LoVo (cell line): ENCODE measurements at regions not wholly inside any gene's neighbourhood (a gene's known extent, or its start where the extent isn't known, plus 50 kb on each side); places are given as distances from the start of the nearest gene placed in this dataset.
A peak's percentile ranks its signal among the peaks of the same experiment; 100 is the strongest.
"Not testable (repeated sequence)": the region's sequence is repeated elsewhere in the genome, so short reads cannot be mapped to it uniquely, and the experiment has no call there.

Experiments used
- DNase-seq: peaks from one replicate; pipeline ENCODE4 v3.0.0-alpha.2; 2016; ENCODE audit warnings: low spot score

GRCh38 chr4:100026066-100026465 is 76.0 kb upstream of the H2AZ1 start:
- DNase-seq: no peak

DNA sequence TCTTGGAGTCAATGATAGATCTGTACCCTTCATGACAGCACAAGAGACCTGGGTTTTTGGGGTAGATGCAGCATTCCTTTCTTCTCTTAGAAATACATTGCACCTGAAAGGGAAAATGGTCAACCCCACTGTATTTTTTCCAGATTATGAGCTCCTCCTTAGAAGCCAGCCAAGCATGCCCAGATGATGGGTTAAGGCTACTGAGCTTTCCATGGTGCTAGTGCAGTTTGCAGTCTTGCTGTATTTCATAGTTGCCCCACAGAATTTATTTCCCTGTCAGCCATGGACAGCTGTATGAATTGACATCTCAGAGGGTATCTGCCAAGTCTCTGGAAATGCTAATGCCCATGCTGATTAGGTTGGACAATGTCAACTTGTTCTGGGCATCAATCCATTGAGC is 73.7 kb upstream of the H2AZ1 start:
- no peak for DNase-seq

DNA sequence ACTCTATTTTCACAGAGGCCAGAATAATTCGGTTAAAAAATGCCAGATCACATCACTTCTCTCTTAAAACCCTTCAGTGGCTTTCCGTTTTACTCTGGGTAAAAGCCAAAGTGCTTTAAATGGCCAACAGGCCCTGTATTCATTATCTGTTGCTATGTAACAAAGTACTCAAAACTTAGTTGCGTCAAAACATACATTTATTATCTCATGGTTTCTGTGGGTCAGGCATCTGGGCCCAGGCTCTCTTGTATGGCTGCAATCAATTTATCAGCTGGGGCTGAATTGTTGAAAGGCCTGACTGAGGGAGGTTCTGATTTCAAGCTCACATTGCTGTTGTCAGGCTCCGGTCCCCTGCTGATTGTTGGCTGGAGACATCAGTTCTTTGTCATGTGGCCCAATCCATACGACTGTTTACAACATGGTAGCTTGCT is 72.7 kb upstream of the H2AZ1 start:
- no peak for DNase-seq

- no peak for DNase-seq
Measured at GRCh38 chr4:100019821-100020220, 69.7 kb upstream of the H2AZ1 start.

GRCh38 chr4:100017637-100018310 is 67.7 kb upstream of the H2AZ1 start:
- DNase-seq: peak; percentile 4

DNA sequence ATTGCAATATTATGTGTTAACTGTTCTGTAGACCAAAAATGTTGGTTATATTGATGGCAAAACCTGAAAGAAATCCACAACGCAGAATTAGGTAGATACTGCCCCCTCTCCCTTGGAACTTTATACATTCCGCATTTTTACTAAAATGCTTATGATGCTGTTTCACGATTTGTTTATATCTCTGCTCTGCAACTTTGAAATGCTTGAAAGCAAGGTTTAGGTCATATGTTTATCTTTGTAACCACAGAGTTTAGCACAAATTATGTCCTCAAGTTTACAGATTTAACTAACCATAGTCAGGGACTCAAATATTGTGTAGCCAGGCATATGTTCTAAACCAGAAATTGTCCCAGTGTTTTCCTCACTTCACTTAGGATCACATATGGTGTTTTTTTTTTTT is 66.1 kb upstream of the H2AZ1 start:
- no peak for DNase-seq

DNA sequence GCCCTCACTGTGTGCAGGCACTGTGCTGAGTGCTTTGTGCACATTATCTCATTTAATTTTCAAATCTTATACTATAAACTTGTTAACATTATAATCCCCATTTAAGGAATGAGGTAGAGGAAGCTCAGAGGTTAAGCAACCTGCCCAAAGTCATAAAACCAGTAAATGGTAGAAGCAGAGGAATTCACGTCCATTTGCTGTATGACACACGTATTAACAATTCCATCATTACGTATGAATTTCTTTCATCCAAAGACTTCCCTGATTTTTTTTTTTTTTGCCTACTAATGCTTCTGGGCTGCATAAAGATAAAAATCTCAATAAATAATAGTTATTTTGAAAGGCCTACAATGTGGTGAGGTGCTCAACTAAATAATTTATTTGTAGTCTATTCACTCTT is 64.5 kb upstream of the H2AZ1 start:
- DNase-seq: no peak

DNA sequence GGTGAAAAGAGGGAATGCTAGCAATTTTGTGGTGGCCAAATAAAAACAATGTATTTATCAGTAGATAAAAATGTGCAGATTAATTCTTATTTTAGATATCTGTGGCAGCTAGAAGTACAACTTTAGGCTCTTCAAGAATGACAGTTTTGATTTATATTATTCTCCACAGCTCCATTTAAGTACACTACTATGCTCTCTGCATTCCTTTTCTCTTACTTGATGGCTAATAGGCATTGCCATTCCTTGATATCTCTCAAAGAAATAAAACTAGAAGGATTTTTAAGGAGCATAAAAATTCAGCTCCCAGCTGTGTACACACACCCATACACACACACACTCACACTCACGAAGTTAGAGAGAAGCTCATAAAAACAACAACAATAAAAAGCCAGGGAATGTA is 59.4 kb upstream of the H2AZ1 start:
- no peak for DNase-seq

DNA sequence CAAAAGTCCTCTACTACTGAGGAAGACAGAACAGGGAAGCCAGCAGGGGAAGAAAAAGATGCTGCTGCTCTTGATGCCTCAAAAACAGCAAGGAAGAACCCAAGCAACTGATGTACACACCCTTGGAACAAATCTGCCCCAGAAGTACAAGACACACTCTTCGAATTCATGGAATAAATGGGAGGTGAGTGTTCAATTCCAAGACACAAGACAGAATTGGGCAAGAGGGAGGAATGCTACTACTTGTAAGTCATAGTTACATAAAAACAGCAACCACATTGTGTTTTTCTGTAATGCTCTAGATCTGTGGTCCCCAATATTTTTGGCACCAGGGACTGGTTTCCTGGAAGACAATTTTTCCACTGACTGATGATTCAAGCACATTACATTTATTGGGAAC is 58.0 kb upstream of the H2AZ1 start:
- DNase-seq: no peak

- DNase-seq: not testable (repeated sequence)
Measured at GRCh38 chr4:100006161-100006560, 56.1 kb upstream of the H2AZ1 start.
